Left renal pelvis (tissue), 4 donors: ENCODE measurements at regions not wholly inside any gene's neighbourhood (a gene's known extent, or its start where the extent isn't known, plus 50 kb on each side); places are given as distances from the start of the nearest gene placed in this dataset.
"Not testable (repeated sequence)": the region's sequence is repeated elsewhere in the genome, so short reads cannot be mapped to it uniquely, and the experiment has no call there.

Source experiments
- DNase-seq, 4 donors: peaks; one replicate each; pipeline ENCODE4 v3.0.0-alpha.2; 2013; ENCODE audit warnings: low read depth in 4 of 4, low spot score in 3 of 4

- DNase-seq: not testable (repeated sequence)
Observed at GRCh38 chr1:146297781-146298574, 69.2 kb upstream of the NOTCH2NLA start.

- not testable (repeated sequence) for DNase-seq
Observed at GRCh38 chr1:146292940-146293936, 64.4 kb upstream of the NOTCH2NLA start.

GRCh38 chr1:146292424-146292823 is 63.6 kb upstream of the NOTCH2NLA start:
- not testable (repeated sequence) for DNase-seq

- not testable (repeated sequence) for DNase-seq
Observed at GRCh38 chr1:146287881-146288280, 59.1 kb upstream of the NOTCH2NLA start.

- DNase-seq: not testable (repeated sequence)
Observed at GRCh38 chr1:146284760-146285159, 55.9 kb upstream of the NOTCH2NLA start.

GRCh38 chr1:146283527-146283880 is 54.7 kb upstream of the NOTCH2NLA start:
- not testable (repeated sequence) for DNase-seq

- not testable (repeated sequence) for DNase-seq
Observed at GRCh38 chr1:146282807-146283526, 54.1 kb upstream of the NOTCH2NLA start.

- DNase-seq: not testable (repeated sequence)
Observed at GRCh38 chr1:146281522-146281921, 52.7 kb upstream of the NOTCH2NLA start.

- DNase-seq: not testable (repeated sequence)
Observed at GRCh38 chr1:146278758-146279157, 49.9 kb upstream of the NOTCH2NLA start.
